Caco-2 (cell line): ENCODE measurements at regions not wholly inside any gene's neighbourhood (a gene's known extent, or its start where the extent isn't known, plus 50 kb on each side); places are given as distances from the start of the nearest gene placed in this dataset.
"Not testable (repeated sequence)": the region's sequence is repeated elsewhere in the genome, so short reads cannot be mapped to it uniquely, and the experiment has no call there.

Experiments
- BruUV-seq: library from RNA; stranded (reverse); fragments of 400-500 nt; replicated peaks from 2 replicates; lab custom pipeline; 2021; lab: Mats Ljungman, UMichigan
- CTCF ChIA-PET: fragments of 300-600 bp; sonication (Branson Sonifier 250); formaldehyde crosslinking; loops from one replicate; lab custom pipeline; 2022; ENCODE audit warnings: antibody characterized with exemption; lab: Charles Lee
- POLR2A ChIA-PET: fragments of 300-600 bp; sonication (Branson Sonifier 250); formaldehyde crosslinking; loops from one replicate; lab custom pipeline; 2022; ENCODE audit warnings: antibody characterized with exemption; lab: Charles Lee
- DNase-seq, 2 experiments: peaks; one replicate each; pipeline versions ENCODE4 v3.0.0 to v3.0.0-alpha.2; 2020 to 2022
- H3K27me3 ChIP-seq: replicated peaks from 2 replicates; pipeline ENCODE4 v1.6.0; 2011; ENCODE audit warnings: low read length; ENCODE audit not compliant: control insufficient read depth, insufficient read depth
- H3K36me3 ChIP-seq: 2 replicates; pipeline ENCODE4 v1.5.1; 2011; ENCODE audit warnings: low read length; ENCODE audit not compliant: control insufficient read depth, insufficient read depth
- H3K4me1 ChIP-seq: fragments of 250-450 bp; sonication (Bioruptor Pico); 2 replicates; pipeline ENCODE4 v1.5.1; 2020; ENCODE audit warnings: mild to moderate bottlenecking
- H3K4me3 ChIP-seq: 2 replicates; pipeline ENCODE4 v1.5.1; 2011; ENCODE audit warnings: low read depth, mild to moderate bottlenecking, control low read depth, low read length
- H3K9me3 ChIP-seq: fragments of 250-450 bp; sonication (Bioruptor Pico); 2 replicates; pipeline ENCODE4 v1.5.1; 2020; ENCODE audit warnings: mild to moderate bottlenecking, moderate library complexity
- H3K27ac Mint-ChIP-seq: one replicate; pipeline ENCODE4 v1.8.0; 2022; ENCODE audit warnings: mixed read lengths; ENCODE audit not compliant: unreplicated experiment
- H3K27me3 Mint-ChIP-seq: one replicate; pipeline ENCODE4 v1.8.0; 2022; ENCODE audit warnings: mixed read lengths; ENCODE audit not compliant: insufficient read depth, unreplicated experiment
- H3K36me3 Mint-ChIP-seq: one replicate; pipeline ENCODE4 v1.8.0; 2022; ENCODE audit warnings: mild to moderate bottlenecking, mixed read lengths; ENCODE audit not compliant: insufficient read depth, unreplicated experiment
- H3K4me1 Mint-ChIP-seq: one replicate; pipeline ENCODE4 v1.8.0; 2022; ENCODE audit warnings: low read depth, mixed read lengths; ENCODE audit not compliant: unreplicated experiment
- H3K4me3 Mint-ChIP-seq: one replicate; pipeline ENCODE4 v1.8.0; 2022; ENCODE audit warnings: mild to moderate bottlenecking, moderate library complexity, mixed read lengths; ENCODE audit not compliant: unreplicated experiment
- H3K9me3 Mint-ChIP-seq: one replicate; pipeline ENCODE4 v1.8.0; 2022; ENCODE audit warnings: mixed read lengths; ENCODE audit not compliant: unreplicated experiment
- CTCF ChIP-seq, 2 experiments: fragments of 200-600 bp in 1 of 2; IDR thresholded peaks; 1 replicate in 1 of 2; 2 replicates in 1 of 2; pipeline versions ENCODE4 v1.5.1 to v1.8.0; 2011 to 2022; ENCODE audit warnings: antibody characterized with exemption in 1 of 2, control low read depth in 1 of 2, inconsistent platforms in 1 of 2, low read depth in 1 of 2, low read length in 1 of 2, mild to moderate bottlenecking in 1 of 2, moderate library complexity in 1 of 2; ENCODE audit not compliant: insufficient read depth in 1 of 2, severe bottlenecking in 1 of 2, unreplicated experiment in 1 of 2
- intact Hi-C: fragments of 100-400 bp; cut with micrococcal nuclease; formaldehyde crosslinking; loops from one replicate; pipeline ENCODE4 v1.10.0; 2022; ENCODE audit not compliant: unreplicated experiment

DNA sequence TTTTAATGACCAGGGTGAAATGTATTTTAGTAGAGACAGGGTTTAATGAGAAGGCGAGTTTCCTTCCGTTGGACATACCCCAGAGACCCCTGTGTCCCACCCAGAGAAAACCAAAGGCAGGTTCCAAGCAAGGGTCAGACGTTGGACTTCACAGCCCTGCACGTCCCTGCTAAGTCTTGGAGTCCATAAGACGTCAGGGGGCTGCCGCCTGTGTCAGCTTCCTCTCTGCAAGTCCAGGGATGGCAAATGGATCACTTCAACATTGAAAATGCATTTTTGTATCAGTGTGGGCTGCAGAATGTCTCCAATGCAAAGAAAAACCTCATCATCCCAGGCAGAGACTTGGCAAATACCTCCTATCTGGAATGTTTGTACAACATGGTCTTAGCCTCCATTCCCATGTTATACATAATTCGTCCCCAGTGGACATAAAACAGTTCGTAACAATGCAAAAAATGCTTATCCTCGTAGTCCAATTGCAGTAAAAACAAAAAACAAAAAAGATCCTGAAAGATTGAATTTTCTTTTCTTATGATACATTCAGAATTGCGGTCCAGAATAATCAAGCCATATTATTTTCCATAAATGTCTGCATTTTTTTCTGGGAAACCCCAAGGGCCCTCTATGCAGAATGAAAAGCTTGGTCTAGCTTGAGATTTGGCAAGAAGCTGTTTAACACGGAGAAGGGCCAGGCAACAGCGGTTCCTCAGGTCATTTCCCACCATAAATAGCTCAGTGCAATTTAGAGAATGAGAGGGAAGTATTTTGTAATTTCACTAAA, 190.9 kb downstream of the SHOX start:
- intact Hi-C loops = no loop called here
- Mint-ChIP-seq H3K4me1 (no peaks in the 10 kb centered on the region), H3K27me3 (no peaks in the 10 kb centered on the region), H3K4me3 (no peak overlapping the region), H3K9me3 (peaks cover 10% of the 10 kb centered on the region), H3K36me3 (no peaks in the 10 kb centered on the region), H3K27ac (no peak overlapping the region)
- Histone ChIP-seq H3K36me3 (no peaks in the 10 kb centered on the region), H3K9me3 (no peaks in the 10 kb centered on the region; the same call in 1 of the 2 replicates), H3K4me3 (no peak overlapping the region), H3K4me1 (no peaks in the 10 kb centered on the region), H3K27me3 (no peaks in the 10 kb centered on the region)
- TF ChIP-seq CTCF (IDR thresholded peaks at IDR 0.05; ENCODE audit: insufficient read depth in 1 of 2, low read depth in 1 of 2, low read length in 1 of 2, severe bottlenecking in 1 of 2, unreplicated experiment in 1 of 2) = no peak
- no TSS peak for BruUV-seq
- DNase-seq = no peak
- POLR2A ChIA-PET = no interaction called here
- CTCF ChIA-PET = no interaction called here

- peaks cover 10% of the 10 kb centered on the region for H3K9me3 Mint-ChIP-seq
- no TSS peak for BruUV-seq
- H3K27me3 Mint-ChIP-seq = no peaks in the 10 kb centered on the region
- ChIA-PET CTCF (no interaction called here), POLR2A (no interaction called here)
- DNase-seq = no peak
- H3K4me1 ChIP-seq = no peaks in the 10 kb centered on the region
- intact Hi-C loops = no loop called here
- no peaks in the 10 kb centered on the region; the same call in 1 of the 2 replicates for H3K9me3 ChIP-seq
- no peaks in the 10 kb centered on the region for H3K36me3 Mint-ChIP-seq
- no peaks in the 10 kb centered on the region for H3K36me3 ChIP-seq
- TF ChIP-seq CTCF (IDR thresholded peaks at IDR 0.05; ENCODE audit: insufficient read depth in 1 of 2, low read depth in 1 of 2, low read length in 1 of 2, severe bottlenecking in 1 of 2, unreplicated experiment in 1 of 2) = no peak
- no peak overlapping the region for H3K4me3 ChIP-seq
- H3K27ac Mint-ChIP-seq = no peak overlapping the region
- H3K27me3 ChIP-seq = no peaks in the 10 kb centered on the region
- H3K4me1 Mint-ChIP-seq = no peaks in the 10 kb centered on the region
- H3K4me3 Mint-ChIP-seq = no peak overlapping the region
Measured at GRCh38 chrX:819684-820083, 189.1 kb downstream of the SHOX start.

DNA sequence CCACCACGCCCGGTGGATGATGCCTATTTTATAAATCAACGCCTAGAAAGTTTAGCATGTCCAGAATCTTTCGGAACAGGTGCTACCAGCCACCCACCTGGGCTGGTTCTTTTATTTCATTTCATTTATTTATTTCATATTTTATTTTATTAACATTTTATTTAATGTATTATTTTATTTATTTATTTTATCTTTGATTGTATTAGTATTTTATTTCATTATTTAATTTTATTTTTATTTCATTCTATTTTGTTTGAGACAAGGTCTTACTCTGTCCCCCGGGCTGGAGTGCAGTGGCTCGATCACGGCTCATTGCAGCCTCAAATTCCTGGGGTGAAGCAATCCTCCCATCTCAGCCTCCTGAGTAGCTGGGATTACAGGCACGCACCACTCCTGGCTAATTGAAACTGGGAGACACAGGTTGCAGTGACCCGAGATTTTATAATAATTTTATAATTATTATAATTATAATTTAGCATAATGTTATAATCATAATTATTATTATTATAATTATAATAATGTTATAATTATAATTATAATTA, 187.2 kb downstream of the SHOX start:
- Mint-ChIP-seq H3K27me3 (no peaks in the 10 kb centered on the region), H3K9me3 (peaks cover under 1% of the 10 kb centered on the region), H3K4me1 (no peaks in the 10 kb centered on the region), H3K27ac (no peak overlapping the region), H3K4me3 (no peak overlapping the region), H3K36me3 (no peaks in the 10 kb centered on the region)
- BruUV-seq = no TSS peak
- H3K9me3 ChIP-seq = no peaks in the 10 kb centered on the region; the same call in 1 of the 2 replicates
- H3K27me3 ChIP-seq = no peaks in the 10 kb centered on the region
- no peak for DNase-seq
- intact Hi-C loops = no loop called here
- H3K36me3 ChIP-seq = no peaks in the 10 kb centered on the region
- TF ChIP-seq CTCF (IDR thresholded peaks at IDR 0.05; ENCODE audit: insufficient read depth in 1 of 2, low read depth in 1 of 2, low read length in 1 of 2, severe bottlenecking in 1 of 2, unreplicated experiment in 1 of 2) = no peak
- H3K4me1 ChIP-seq = no peaks in the 10 kb centered on the region
- POLR2A ChIA-PET = no interaction called here
- no peak overlapping the region for H3K4me3 ChIP-seq
- CTCF ChIA-PET = no interaction called here

DNA sequence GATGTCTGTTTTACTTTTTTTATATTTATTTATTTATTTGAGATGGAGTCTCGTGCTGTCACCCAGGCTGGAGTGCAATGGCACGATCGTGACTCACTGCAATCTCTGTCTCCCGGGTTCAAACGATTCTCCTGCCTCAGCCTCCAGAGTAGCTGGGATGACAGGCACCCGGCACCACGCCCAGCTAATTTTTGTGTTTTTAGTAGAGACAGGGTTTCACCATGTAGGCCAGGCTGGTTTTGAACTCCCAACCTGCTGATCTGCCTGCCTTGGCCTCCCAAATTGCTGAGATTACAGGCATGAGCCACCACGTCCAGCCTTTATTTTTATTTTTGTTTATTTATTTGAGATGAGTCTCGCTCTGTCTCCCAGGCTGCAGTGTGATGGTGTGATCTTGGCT, 186.6 kb downstream of the SHOX start:
- DNase-seq, H3K27me3 Mint-ChIP-seq, CTCF ChIA-PET, H3K4me1 Mint-ChIP-seq, H3K36me3 Mint-ChIP-seq, H3K4me3 ChIP-seq, H3K9me3 Mint-ChIP-seq, BruUV-seq, H3K27me3 ChIP-seq, H3K4me1 ChIP-seq, H3K4me3 Mint-ChIP-seq, H3K9me3 ChIP-seq, H3K27ac Mint-ChIP-seq, intact Hi-C loops, POLR2A ChIA-PET, H3K36me3 ChIP-seq: not testable (repeated sequence)
